ENCODE measurements at regions not wholly inside any gene's neighbourhood (a gene's known extent, or its start where the extent isn't known, plus 50 kb on each side); places are given as distances from the start of the nearest gene placed in this dataset.

DNA sequence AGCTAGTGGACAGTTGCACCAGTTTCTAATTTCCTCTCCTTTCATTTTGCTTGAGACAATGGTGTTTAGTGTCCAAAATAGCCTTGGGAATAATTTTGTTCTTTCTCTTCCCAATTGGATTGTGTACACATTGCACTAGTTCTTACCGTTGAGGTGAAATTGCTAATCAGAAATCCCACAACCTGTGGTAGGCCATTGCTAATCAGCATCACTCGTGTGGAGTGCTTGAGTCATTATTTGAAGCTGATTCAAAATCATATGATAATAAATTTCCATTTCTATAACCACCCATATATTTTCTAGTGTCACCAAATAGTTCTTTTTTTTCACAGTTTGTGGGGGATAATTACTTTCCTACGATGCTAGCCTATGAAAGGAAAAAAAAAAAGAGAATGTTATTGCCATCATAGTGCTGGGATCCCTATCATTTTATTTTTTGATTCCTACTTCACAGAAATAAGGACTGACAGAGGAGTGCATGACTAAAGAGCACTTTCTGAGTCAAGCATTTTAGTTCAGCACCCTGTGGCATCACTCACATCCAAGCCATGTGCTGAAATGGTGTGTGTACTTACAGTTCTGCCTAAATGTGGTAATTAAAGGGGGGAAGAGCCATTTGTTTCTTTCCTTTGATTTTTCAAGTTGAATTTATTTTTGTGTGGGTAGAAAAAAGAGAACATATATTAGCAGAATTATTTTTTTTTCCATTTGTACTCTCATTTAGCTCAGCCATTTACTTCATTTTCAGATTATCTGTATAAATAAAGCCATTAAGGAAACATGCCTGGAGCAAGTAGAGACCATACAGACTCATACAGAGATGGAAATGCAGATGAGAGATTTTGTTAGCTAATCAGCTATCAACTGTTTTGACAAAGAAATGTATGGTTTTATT, 108.0 kb upstream of the MEIS2 start:
- no peak for TF ChIP-seq EZH2 (IDR thresholded peaks at IDR 0.05; ENCODE audit: borderline replicate concordance, low read length)
- TF ChIP-seq, protein P1, sequence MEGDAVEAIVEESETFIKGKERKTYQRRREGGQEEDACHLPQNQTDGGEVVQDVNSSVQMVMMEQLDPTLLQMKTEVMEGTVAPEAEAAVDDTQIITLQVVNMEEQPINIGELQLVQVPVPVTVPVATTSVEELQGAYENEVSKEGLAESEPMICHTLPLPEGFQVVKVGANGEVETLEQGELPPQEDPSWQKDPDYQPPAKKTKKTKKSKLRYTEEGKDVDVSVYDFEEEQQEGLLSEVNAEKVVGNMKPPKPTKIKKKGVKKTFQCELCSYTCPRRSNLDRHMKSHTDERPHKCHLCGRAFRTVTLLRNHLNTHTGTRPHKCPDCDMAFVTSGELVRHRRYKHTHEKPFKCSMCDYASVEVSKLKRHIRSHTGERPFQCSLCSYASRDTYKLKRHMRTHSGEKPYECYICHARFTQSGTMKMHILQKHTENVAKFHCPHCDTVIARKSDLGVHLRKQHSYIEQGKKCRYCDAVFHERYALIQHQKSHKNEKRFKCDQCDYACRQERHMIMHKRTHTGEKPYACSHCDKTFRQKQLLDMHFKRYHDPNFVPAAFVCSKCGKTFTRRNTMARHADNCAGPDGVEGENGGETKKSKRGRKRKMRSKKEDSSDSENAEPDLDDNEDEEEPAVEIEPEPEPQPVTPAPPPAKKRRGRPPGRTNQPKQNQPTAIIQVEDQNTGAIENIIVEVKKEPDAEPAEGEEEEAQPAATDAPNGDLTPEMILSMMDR (conservative IDR thresholded peaks at IDR 0.05 in 1 of 2, IDR thresholded peaks at IDR 0.05 in 1 of 2; ENCODE audit: extremely low read depth in 1 of 2, insufficient read depth in 1 of 2, low read depth in 1 of 2, low read length in 2 of 2), result no peak

Measured in mammary epithelial cell (primary cell).